WTC11 (cell line): ENCODE measurements at regions not wholly inside any gene's neighbourhood (a gene's known extent, or its start where the extent isn't known, plus 50 kb on each side); places are given as distances from the start of the nearest gene placed in this dataset.
"Not testable (repeated sequence)": the region's sequence is repeated elsewhere in the genome, so short reads cannot be mapped to it uniquely, and the experiment has no call there.

ENCODE experiments used
- ATAC-seq: fragments of 200-7000 bp; cut with Tn5 transposase; 2 replicates; pipeline ENCODE4 v1.10.0; 2021; ENCODE audit warnings: mild to moderate bottlenecking, moderate library complexity
- CTCF ChIA-PET: fragments of 300-600 bp; sonication (Branson Sonifier 250); formaldehyde crosslinking; loops from one replicate; lab custom pipeline; 2021; ENCODE audit warnings: antibody characterized with exemption; lab: Charles Lee
- POLR2A ChIA-PET: fragments of 350-600 bp; sonication (Branson Sonifier 250); formaldehyde crosslinking; loops from one replicate; lab custom pipeline; 2021; ENCODE audit warnings: antibody characterized with exemption; lab: Charles Lee
- DNase-seq: peaks from one replicate; pipeline ENCODE4 v3.0.0; 2021; ENCODE audit warnings: low spot score
- H3K27ac Mint-ChIP-seq: 2 replicates; pipeline ENCODE4 v1.8.0; 2021; ENCODE audit warnings: mixed read lengths
- H3K27me3 Mint-ChIP-seq: 2 replicates; pipeline ENCODE4 v1.8.0; 2021; ENCODE audit warnings: low read depth, mild to moderate bottlenecking, moderate library complexity, mixed read lengths
- H3K36me3 Mint-ChIP-seq: 2 replicates; pipeline ENCODE4 v1.8.0; 2021; ENCODE audit warnings: mixed read lengths
- H3K4me1 Mint-ChIP-seq: 2 replicates; pipeline ENCODE4 v1.8.0; 2022; ENCODE audit warnings: mixed read lengths
- H3K4me3 Mint-ChIP-seq: 2 replicates; pipeline ENCODE4 v1.8.0; 2021; ENCODE audit warnings: mild to moderate bottlenecking, moderate library complexity, mixed read lengths
- H3K9me3 Mint-ChIP-seq: 2 replicates; pipeline ENCODE4 v1.8.0; 2021; ENCODE audit warnings: mixed read lengths
- CREB1 ChIP-seq: sonication (generic); formaldehyde crosslinking; IDR thresholded peaks from 2 replicates; pipeline ENCODE4 v1.8.0; 2023; ENCODE audit warnings: mild to moderate bottlenecking, missing genetic modification reagents
- FOXJ3 ChIP-seq: sonication (generic); formaldehyde crosslinking; IDR thresholded peaks from 2 replicates; pipeline ENCODE4 v1.9.0; 2021; ENCODE audit warnings: missing genetic modification reagents, mild to moderate bottlenecking, borderline replicate concordance
- GTF2I ChIP-seq: fragments of 250-450 bp; sonication (Bioruptor Pico); conservative IDR thresholded peaks from 2 replicates; pipeline ENCODE4 v1.4.0; 2021; ENCODE audit warnings: mild to moderate bottlenecking
- SOX15 ChIP-seq: fragments of 250-450 bp; sonication (Bioruptor Pico); IDR thresholded peaks from 2 replicates; pipeline ENCODE4 v1.9.0; 2021; ENCODE audit warnings: mild to moderate bottlenecking
- TEAD4 ChIP-seq: sonication (generic); formaldehyde crosslinking; IDR thresholded peaks from 2 replicates; pipeline ENCODE4 v1.8.0; 2022; ENCODE audit warnings: mild to moderate bottlenecking, missing genetic modification reagents
- ZNF121 ChIP-seq: sonication (generic); formaldehyde crosslinking; IDR thresholded peaks from 2 replicates; pipeline ENCODE4 v1.8.0; 2023; ENCODE audit warnings: missing genetic modification reagents
- ZNF423 ChIP-seq: fragments of 250-450 bp; sonication (Bioruptor Pico); IDR thresholded peaks from 2 replicates; pipeline ENCODE4 v2.1.2; 2022; ENCODE audit warnings: mild to moderate bottlenecking, moderate library complexity
- ZNF671 ChIP-seq: fragments of 250-450 bp; sonication (Bioruptor Pico); IDR thresholded peaks from 2 replicates; pipeline ENCODE4 v1.8.0; 2021; ENCODE audit warnings: mild to moderate bottlenecking
- TF ChIP-seq, protein P1 (sequence below): fragments of 250-450 bp; sonication (Bioruptor Pico); IDR thresholded peaks from 2 replicates; pipeline ENCODE4 v1.9.0; 2021; ENCODE audit warnings: mild to moderate bottlenecking, borderline replicate concordance
- TF ChIP-seq, protein P2 (sequence below): sonication (generic); formaldehyde crosslinking; IDR thresholded peaks from 2 replicates; pipeline ENCODE4 v1.8.0; 2022; ENCODE audit warnings: mild to moderate bottlenecking, missing genetic modification reagents
- TF ChIP-seq, protein P3 (sequence below): sonication (generic); formaldehyde crosslinking; IDR thresholded peaks from 2 replicates; pipeline ENCODE4 v1.8.0; 2022; ENCODE audit warnings: mild to moderate bottlenecking, missing genetic modification reagents
- TF ChIP-seq, protein P4 (sequence below): fragments of 250-450 bp; sonication (Bioruptor Pico); IDR thresholded peaks from 2 replicates; pipeline ENCODE4 v1.9.0; 2021; ENCODE audit warnings: mild to moderate bottlenecking
- TF ChIP-seq, protein P5 (sequence below): sonication (generic); formaldehyde crosslinking; IDR thresholded peaks from 2 replicates; pipeline ENCODE4 v1.8.1; 2022; ENCODE audit warnings: low read depth, missing genetic modification reagents, borderline replicate concordance
- TF ChIP-seq, protein P6 (sequence below): sonication (generic); formaldehyde crosslinking; IDR thresholded peaks from 2 replicates; pipeline ENCODE4 v1.8.1; 2022; ENCODE audit warnings: missing genetic modification reagents, borderline replicate concordance
- TF ChIP-seq, protein P7 (sequence below): fragments of 250-450 bp; sonication (Bioruptor Pico); IDR thresholded peaks from 2 replicates; pipeline ENCODE4 v1.9.0; 2021; ENCODE audit warnings: mild to moderate bottlenecking
- TF ChIP-seq, protein P8 (sequence below): sonication (generic); formaldehyde crosslinking; IDR thresholded peaks from 2 replicates; pipeline ENCODE4 v1.8.0; 2022; ENCODE audit warnings: missing genetic modification reagents
- TF ChIP-seq, protein P9 (sequence below): sonication (generic); formaldehyde crosslinking; IDR thresholded peaks from 2 replicates; pipeline ENCODE4 v1.8.0; 2022; ENCODE audit warnings: mild to moderate bottlenecking, missing genetic modification reagents

DNA sequence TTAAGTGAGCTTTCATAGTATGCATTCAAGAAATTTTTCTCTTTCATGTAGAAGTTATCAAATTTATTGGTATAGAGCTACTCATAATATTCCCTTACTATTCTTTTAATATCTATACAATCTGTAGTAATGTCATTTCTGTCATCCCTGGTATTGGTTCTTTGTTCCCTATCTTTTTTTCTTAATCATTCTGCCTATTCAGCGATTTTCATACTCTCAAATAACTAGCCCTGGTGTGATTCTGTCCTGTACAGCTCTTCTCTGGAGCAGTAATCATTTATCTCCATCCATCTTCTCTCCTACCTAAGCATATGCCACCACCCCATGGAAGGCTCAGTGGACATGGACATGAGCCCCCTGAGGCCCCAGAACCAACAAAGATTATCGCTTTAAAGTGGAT, 213.2 kb upstream of the NEBL start:
- H3K9me3 Mint-ChIP-seq, result peaks cover 12% of the 10 kb centered on the region
- H3K36me3 Mint-ChIP-seq, result no peaks in the 10 kb centered on the region
- H3K4me1 Mint-ChIP-seq, result no peaks in the 10 kb centered on the region
- POLR2A ChIA-PET, result no interaction called here
- DNase-seq, result no peak
- no peak overlapping the region for H3K27ac Mint-ChIP-seq
- CTCF ChIA-PET, result no interaction called here
- no peaks in the 10 kb centered on the region; the same call in 1 of the 2 replicates for H3K27me3 Mint-ChIP-seq
- ATAC-seq, result no peak
- H3K4me3 Mint-ChIP-seq, result no peak overlapping the region
- TF ChIP-seq, protein P1, sequence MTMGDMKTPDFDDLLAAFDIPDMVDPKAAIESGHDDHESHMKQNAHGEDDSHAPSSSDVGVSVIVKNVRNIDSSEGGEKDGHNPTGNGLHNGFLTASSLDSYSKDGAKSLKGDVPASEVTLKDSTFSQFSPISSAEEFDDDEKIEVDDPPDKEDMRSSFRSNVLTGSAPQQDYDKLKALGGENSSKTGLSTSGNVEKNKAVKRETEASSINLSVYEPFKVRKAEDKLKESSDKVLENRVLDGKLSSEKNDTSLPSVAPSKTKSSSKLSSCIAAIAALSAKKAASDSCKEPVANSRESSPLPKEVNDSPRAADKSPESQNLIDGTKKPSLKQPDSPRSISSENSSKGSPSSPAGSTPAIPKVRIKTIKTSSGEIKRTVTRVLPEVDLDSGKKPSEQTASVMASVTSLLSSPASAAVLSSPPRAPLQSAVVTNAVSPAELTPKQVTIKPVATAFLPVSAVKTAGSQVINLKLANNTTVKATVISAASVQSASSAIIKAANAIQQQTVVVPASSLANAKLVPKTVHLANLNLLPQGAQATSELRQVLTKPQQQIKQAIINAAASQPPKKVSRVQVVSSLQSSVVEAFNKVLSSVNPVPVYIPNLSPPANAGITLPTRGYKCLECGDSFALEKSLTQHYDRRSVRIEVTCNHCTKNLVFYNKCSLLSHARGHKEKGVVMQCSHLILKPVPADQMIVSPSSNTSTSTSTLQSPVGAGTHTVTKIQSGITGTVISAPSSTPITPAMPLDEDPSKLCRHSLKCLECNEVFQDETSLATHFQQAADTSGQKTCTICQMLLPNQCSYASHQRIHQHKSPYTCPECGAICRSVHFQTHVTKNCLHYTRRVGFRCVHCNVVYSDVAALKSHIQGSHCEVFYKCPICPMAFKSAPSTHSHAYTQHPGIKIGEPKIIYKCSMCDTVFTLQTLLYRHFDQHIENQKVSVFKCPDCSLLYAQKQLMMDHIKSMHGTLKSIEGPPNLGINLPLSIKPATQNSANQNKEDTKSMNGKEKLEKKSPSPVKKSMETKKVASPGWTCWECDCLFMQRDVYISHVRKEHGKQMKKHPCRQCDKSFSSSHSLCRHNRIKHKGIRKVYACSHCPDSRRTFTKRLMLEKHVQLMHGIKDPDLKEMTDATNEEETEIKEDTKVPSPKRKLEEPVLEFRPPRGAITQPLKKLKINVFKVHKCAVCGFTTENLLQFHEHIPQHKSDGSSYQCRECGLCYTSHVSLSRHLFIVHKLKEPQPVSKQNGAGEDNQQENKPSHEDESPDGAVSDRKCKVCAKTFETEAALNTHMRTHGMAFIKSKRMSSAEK (CRISPR knock-in tag), result no peak
- TF ChIP-seq CREB1 (CRISPR knock-in tag), result no peak
- TF ChIP-seq, protein P2, sequence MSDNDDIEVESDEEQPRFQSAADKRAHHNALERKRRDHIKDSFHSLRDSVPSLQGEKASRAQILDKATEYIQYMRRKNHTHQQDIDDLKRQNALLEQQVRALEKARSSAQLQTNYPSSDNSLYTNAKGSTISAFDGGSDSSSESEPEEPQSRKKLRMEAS (CRISPR knock-in tag), result no peak
- TF ChIP-seq, protein P3, sequence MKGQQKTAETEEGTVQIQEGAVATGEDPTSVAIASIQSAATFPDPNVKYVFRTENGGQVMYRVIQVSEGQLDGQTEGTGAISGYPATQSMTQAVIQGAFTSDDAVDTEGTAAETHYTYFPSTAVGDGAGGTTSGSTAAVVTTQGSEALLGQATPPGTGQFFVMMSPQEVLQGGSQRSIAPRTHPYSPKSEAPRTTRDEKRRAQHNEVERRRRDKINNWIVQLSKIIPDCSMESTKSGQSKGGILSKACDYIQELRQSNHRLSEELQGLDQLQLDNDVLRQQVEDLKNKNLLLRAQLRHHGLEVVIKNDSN, result no peak
- TF ChIP-seq, protein P4, sequence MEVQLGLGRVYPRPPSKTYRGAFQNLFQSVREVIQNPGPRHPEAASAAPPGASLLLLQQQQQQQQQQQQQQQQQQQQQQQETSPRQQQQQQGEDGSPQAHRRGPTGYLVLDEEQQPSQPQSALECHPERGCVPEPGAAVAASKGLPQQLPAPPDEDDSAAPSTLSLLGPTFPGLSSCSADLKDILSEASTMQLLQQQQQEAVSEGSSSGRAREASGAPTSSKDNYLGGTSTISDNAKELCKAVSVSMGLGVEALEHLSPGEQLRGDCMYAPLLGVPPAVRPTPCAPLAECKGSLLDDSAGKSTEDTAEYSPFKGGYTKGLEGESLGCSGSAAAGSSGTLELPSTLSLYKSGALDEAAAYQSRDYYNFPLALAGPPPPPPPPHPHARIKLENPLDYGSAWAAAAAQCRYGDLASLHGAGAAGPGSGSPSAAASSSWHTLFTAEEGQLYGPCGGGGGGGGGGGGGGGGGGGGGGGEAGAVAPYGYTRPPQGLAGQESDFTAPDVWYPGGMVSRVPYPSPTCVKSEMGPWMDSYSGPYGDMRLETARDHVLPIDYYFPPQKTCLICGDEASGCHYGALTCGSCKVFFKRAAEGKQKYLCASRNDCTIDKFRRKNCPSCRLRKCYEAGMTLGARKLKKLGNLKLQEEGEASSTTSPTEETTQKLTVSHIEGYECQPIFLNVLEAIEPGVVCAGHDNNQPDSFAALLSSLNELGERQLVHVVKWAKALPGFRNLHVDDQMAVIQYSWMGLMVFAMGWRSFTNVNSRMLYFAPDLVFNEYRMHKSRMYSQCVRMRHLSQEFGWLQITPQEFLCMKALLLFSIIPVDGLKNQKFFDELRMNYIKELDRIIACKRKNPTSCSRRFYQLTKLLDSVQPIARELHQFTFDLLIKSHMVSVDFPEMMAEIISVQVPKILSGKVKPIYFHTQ (CRISPR knock-in tag), result no peak
- TF ChIP-seq, protein P5, sequence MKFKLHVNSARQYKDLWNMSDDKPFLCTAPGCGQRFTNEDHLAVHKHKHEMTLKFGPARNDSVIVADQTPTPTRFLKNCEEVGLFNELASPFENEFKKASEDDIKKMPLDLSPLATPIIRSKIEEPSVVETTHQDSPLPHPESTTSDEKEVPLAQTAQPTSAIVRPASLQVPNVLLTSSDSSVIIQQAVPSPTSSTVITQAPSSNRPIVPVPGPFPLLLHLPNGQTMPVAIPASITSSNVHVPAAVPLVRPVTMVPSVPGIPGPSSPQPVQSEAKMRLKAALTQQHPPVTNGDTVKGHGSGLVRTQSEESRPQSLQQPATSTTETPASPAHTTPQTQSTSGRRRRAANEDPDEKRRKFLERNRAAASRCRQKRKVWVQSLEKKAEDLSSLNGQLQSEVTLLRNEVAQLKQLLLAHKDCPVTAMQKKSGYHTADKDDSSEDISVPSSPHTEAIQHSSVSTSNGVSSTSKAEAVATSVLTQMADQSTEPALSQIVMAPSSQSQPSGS (CRISPR knock-in tag), result no peak
- TF ChIP-seq ZNF671 (CRISPR knock-in tag), result no peak
- TF ChIP-seq ZNF423 (CRISPR knock-in tag), result no peak
- TF ChIP-seq SOX15 (CRISPR knock-in tag), result no peak
- TF ChIP-seq, protein P6, sequence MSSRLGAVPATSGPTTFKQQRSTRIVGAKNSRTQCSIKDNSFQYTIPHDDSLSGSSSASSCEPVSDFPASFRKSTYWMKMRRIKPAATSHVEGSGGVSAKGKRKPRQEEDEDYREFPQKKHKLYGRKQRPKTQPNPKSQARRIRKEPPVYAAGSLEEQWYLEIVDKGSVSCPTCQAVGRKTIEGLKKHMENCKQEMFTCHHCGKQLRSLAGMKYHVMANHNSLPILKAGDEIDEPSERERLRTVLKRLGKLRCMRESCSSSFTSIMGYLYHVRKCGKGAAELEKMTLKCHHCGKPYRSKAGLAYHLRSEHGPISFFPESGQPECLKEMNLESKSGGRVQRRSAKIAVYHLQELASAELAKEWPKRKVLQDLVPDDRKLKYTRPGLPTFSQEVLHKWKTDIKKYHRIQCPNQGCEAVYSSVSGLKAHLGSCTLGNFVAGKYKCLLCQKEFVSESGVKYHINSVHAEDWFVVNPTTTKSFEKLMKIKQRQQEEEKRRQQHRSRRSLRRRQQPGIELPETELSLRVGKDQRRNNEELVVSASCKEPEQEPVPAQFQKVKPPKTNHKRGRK (CRISPR knock-in tag), result no peak
- TF ChIP-seq, protein P7, sequence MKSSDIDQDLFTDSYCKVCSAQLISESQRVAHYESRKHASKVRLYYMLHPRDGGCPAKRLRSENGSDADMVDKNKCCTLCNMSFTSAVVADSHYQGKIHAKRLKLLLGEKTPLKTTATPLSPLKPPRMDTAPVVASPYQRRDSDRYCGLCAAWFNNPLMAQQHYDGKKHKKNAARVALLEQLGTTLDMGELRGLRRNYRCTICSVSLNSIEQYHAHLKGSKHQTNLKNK, result no peak
- TF ChIP-seq FOXJ3, result no peak
- no peak for TF ChIP-seq TEAD4 (CRISPR knock-in tag)
- TF ChIP-seq, protein P8, sequence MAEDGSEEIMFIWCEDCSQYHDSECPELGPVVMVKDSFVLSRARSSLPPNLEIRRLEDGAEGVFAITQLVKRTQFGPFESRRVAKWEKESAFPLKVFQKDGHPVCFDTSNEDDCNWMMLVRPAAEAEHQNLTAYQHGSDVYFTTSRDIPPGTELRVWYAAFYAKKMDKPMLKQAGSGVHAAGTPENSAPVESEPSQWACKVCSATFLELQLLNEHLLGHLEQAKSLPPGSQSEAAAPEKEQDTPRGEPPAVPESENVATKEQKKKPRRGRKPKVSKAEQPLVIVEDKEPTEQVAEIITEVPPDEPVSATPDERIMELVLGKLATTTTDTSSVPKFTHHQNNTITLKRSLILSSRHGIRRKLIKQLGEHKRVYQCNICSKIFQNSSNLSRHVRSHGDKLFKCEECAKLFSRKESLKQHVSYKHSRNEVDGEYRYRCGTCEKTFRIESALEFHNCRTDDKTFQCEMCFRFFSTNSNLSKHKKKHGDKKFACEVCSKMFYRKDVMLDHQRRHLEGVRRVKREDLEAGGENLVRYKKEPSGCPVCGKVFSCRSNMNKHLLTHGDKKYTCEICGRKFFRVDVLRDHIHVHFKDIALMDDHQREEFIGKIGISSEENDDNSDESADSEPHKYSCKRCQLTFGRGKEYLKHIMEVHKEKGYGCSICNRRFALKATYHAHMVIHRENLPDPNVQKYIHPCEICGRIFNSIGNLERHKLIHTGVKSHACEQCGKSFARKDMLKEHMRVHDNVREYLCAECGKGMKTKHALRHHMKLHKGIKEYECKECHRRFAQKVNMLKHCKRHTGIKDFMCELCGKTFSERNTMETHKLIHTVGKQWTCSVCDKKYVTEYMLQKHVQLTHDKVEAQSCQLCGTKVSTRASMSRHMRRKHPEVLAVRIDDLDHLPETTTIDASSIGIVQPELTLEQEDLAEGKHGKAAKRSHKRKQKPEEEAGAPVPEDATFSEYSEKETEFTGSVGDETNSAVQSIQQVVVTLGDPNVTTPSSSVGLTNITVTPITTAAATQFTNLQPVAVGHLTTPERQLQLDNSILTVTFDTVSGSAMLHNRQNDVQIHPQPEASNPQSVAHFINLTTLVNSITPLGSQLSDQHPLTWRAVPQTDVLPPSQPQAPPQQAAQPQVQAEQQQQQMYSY (CRISPR knock-in tag), result no peak
- TF ChIP-seq, protein P9, sequence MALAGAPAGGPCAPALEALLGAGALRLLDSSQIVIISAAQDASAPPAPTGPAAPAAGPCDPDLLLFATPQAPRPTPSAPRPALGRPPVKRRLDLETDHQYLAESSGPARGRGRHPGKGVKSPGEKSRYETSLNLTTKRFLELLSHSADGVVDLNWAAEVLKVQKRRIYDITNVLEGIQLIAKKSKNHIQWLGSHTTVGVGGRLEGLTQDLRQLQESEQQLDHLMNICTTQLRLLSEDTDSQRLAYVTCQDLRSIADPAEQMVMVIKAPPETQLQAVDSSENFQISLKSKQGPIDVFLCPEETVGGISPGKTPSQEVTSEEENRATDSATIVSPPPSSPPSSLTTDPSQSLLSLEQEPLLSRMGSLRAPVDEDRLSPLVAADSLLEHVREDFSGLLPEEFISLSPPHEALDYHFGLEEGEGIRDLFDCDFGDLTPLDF (CRISPR knock-in tag), result no peak
- TF ChIP-seq ZNF121 (CRISPR knock-in tag), result no peak
- TF ChIP-seq GTF2I (CRISPR knock-in tag), result no peak

DNA sequence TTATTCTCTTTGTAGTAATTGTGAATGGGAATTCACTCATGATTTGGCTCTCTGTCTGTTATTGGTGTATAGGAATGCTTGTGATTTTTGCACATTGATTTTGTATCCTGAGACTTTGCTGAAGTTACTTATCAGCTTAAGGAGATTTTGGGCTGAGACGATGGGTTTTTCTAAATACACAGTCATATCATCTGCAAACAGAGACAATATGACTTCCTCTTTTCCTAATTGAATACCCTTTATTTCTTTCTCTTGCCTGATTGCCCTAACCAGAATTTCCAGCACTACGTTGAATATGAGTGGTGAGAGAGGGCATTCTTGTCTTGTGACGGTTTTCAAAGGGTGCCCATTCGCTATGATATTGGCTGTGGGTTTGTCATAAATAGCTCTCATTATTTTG, 209.8 kb upstream of the NEBL start:
- DNase-seq, H3K27ac Mint-ChIP-seq, H3K27me3 Mint-ChIP-seq, H3K4me1 Mint-ChIP-seq, POLR2A ChIA-PET, CTCF ChIA-PET, ATAC-seq, H3K4me3 Mint-ChIP-seq, H3K36me3 Mint-ChIP-seq: not testable (repeated sequence)
- peaks cover 13% of the 10 kb centered on the region for H3K9me3 Mint-ChIP-seq
